Skeletal muscle satellite cell (primary cell): ENCODE measurements at regions not wholly inside any gene's neighbourhood (a gene's known extent, or its start where the extent isn't known, plus 50 kb on each side); places are given as distances from the start of the nearest gene placed in this dataset.
A peak's percentile ranks its signal among the peaks of the same experiment; 100 is the strongest.
"Not testable (repeated sequence)": the region's sequence is repeated elsewhere in the genome, so short reads cannot be mapped to it uniquely, and the experiment has no call there.

Source experiments
- H3K27me3 ChIP-seq: 2 replicates; pipeline ENCODE4 v1.7.0; 2013; ENCODE audit warnings: low read length; ENCODE audit not compliant: control insufficient read depth, insufficient read depth
- H3K36me3 ChIP-seq: 2 replicates; pipeline ENCODE4 v1.7.0; 2013; ENCODE audit warnings: mild to moderate bottlenecking, control low read depth, low read length; ENCODE audit not compliant: insufficient read depth
- H3K4me1 ChIP-seq: 2 replicates; pipeline ENCODE4 v1.7.0; 2013; ENCODE audit warnings: low read length; ENCODE audit not compliant: control insufficient read depth, insufficient read depth
- H3K4me2 ChIP-seq: 2 replicates; pipeline ENCODE4 v1.7.0; 2013; ENCODE audit warnings: mild to moderate bottlenecking, low read length
- H3K4me3 ChIP-seq: 2 replicates; pipeline ENCODE4 v1.7.0; 2013; ENCODE audit warnings: low read length
- H3K9ac ChIP-seq: 2 replicates; pipeline ENCODE4 v1.7.0; 2013; ENCODE audit warnings: mild to moderate bottlenecking, low read depth, low read length, moderate library complexity
- H3K9me3 ChIP-seq: replicated peaks from 2 replicates; pipeline ENCODE4 v1.7.0; 2013; ENCODE audit warnings: mild to moderate bottlenecking, control low read depth, low read length

DNA sequence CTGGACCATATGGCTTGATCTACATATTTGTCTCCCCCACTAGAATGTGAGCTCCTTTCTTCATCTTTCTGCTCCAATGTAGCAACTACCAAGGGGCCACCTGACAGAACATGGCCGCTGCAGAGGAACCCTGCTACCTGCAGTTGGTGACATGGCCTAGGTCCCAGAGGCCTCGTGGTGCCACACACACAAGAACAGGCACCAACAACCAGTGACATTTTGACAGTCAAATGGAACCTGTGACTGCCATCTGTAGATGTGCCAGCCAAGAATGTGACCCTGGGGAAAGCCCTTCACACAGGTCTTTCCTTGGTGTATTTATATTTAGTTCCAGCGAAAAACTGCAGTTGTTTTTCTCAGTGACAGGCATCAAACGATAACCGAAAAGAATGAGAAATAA, 67.9 kb upstream of the ANKRD1 start:
- Histone ChIP-seq H3K4me3 (no peak overlapping the region), H3K4me2 (no peak overlapping the region), H3K9ac (no peak overlapping the region), H3K9me3 (no peaks in the 10 kb centered on the region), H3K36me3 (no peaks in the 10 kb centered on the region), H3K27me3 (no peaks in the 10 kb centered on the region), H3K4me1 (no peaks in the 10 kb centered on the region)

- Histone ChIP-seq H3K9ac (no peak overlapping the region), H3K36me3 (no peaks in the 10 kb centered on the region), H3K4me1 (no peaks in the 10 kb centered on the region), H3K9me3 (no peaks in the 10 kb centered on the region), H3K4me3 (no peak overlapping the region), H3K27me3 (no peaks in the 10 kb centered on the region), H3K4me2 (no peak overlapping the region)
These were observed 68.5 kb upstream of the ANKRD1 start for GRCh38 chr10:90989378-90989777.

DNA sequence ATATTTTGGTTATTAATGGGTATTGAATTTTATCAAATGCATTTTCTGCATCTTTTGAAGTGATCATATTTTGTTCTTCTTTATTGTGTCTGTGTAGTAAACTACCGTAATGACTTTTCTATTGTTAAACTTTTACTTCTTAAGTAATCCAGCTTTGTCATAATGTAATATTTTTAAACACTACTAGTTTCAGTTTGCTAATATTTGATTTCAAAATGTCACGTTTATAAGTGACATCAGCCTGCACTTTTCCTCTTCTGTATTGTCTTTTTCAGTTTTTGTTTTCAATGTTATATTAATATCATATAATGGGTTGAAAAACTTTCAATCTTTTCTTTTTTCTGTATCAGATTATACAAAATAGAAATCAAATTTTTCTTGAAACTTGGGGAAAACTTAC, 71.6 kb upstream of the ANKRD1 start:
- Histone ChIP-seq H3K27me3 (no peaks in the 10 kb centered on the region), H3K9ac (no peak overlapping the region), H3K9me3 (no peaks in the 10 kb centered on the region), H3K4me1 (no peaks in the 10 kb centered on the region), H3K4me2 (no peak overlapping the region), H3K36me3 (no peaks in the 10 kb centered on the region), H3K4me3 (no peak overlapping the region)

DNA sequence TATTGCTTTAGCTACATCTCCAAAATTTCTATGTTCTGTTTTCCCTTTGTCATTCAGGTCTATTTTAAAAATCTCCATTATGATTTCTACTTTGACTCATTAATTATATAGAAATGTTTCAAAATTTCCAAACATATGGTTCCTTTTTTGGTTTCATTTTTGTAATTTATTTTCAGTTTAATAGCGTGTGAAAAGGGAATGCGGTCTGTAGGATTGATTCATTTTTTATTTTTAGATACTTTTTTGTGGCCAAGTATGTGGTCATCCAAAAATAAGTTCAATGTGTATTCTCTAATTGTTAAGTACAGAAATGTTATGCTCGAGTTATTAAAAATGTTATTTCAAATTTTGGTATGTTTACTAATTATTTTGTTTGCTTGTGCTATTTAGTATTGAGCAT, 72.5 kb upstream of the ANKRD1 start:
- H3K4me3 ChIP-seq, result no peak overlapping the region
- H3K36me3 ChIP-seq, result no peaks in the 10 kb centered on the region
- no peaks in the 10 kb centered on the region for H3K27me3 ChIP-seq
- peak overlapping the region; percentile 15 for H3K9ac ChIP-seq
- H3K4me1 ChIP-seq, result no peaks in the 10 kb centered on the region
- peak overlapping the region; percentile 37 for H3K4me2 ChIP-seq
- H3K9me3 ChIP-seq, result no peaks in the 10 kb centered on the region

- Histone ChIP-seq H3K36me3 (no peaks in the 10 kb centered on the region), H3K9me3 (no peaks in the 10 kb centered on the region), H3K4me1 (no peaks in the 10 kb centered on the region), H3K27me3 (no peaks in the 10 kb centered on the region), H3K4me2 (no peak overlapping the region), H3K9ac (no peak overlapping the region), H3K4me3 (no peak overlapping the region)
These were observed 76.8 kb upstream of the ANKRD1 start for GRCh38 chr10:90997670-90998069.

DNA sequence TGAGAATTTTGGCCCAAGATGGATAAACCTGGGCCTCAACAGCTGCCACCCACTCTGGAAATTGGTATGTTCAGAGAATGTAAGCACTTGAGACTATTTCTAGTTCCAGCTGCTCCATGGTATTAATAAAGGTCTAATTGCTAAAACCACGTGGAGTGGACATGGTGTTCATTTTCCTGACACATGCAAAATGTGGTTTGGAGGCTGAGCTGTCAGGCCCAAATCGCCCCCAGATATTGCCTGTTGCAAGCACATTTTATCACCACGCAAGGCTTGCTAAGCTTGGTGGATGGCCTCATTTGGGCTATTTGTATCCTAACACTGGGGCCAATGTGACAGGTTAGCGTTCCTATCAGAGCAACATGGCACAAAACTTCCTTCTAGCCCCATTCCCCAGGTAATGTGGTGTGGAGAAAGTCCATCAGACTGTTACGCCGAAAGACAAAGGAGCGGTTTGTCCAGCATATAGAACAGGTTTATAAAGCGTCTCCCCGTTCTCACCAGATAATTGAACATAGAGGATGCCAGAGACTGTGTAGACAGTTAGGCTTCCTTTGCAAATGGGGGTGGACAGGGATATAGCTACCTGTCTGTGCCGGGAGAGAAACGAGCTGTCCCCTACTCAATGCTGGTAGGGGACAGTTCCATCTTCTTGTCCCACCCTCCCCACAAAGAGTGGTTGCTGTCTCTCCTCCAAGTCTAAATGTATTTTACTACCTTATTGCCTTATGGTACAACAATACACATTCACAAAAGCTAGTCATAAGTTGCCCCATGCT, 78.0 kb upstream of the ANKRD1 start:
- Histone ChIP-seq H3K27me3 (no peaks in the 10 kb centered on the region), H3K9me3 (no peaks in the 10 kb centered on the region), H3K4me3 (no peak overlapping the region), H3K36me3 (no peaks in the 10 kb centered on the region), H3K4me1 (no peaks in the 10 kb centered on the region), H3K4me2 (no peak overlapping the region), H3K9ac (no peak overlapping the region)

DNA sequence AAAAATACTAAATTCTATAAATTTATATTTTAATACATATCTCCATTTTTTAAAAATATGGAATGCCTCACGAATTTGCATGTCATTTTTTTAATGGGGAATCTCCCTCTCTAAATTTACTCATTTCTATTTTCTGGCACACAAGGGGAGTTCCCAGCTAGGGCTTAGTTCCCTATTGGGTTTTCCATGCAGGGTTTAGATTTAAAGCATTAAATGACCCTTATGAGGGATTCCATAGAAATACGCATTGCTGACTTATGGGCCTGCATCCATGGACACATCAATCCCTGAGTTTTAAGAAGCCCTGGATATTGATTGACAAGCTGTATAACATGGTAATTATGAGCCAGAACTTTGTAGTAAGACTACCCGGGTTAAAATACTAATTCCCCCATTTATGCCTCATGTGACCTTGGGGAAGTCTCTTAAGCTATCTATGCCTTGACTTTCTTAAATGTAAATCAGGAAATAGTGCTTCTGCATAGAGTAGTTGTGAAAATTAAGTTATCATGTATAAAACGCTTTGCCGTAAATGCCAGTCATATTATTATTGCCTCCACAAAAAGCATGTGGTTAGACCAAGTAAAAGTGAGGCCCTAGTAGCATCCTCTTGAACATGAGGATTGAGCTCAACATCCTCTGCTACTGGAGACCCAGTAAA, 78.8 kb upstream of the ANKRD1 start:
- Histone ChIP-seq H3K4me2 (no peak overlapping the region), H3K27me3 (no peaks in the 10 kb centered on the region), H3K4me1 (no peaks in the 10 kb centered on the region), H3K36me3 (no peaks in the 10 kb centered on the region), H3K9ac (no peak overlapping the region), H3K9me3 (no peaks in the 10 kb centered on the region), H3K4me3 (no peak overlapping the region)

GRCh38 chr10:91000470-91000869, 79.6 kb upstream of the ANKRD1 start:
- Histone ChIP-seq H3K36me3 (no peaks in the 10 kb centered on the region), H3K27me3 (no peaks in the 10 kb centered on the region), H3K9me3 (no peaks in the 10 kb centered on the region), H3K4me1 (no peaks in the 10 kb centered on the region), H3K4me2 (no peak overlapping the region), H3K9ac (no peak overlapping the region), H3K4me3 (no peak overlapping the region)

GRCh38 chr10:91000985-91001384, 80.1 kb upstream of the ANKRD1 start:
- H3K4me1 ChIP-seq, result no peaks in the 10 kb centered on the region
- no peak overlapping the region for H3K4me2 ChIP-seq
- no peaks in the 10 kb centered on the region for H3K27me3 ChIP-seq
- no peak overlapping the region for H3K4me3 ChIP-seq
- no peaks in the 10 kb centered on the region for H3K36me3 ChIP-seq
- H3K9ac ChIP-seq, result no peak overlapping the region
- H3K9me3 ChIP-seq, result no peaks in the 10 kb centered on the region

- H3K4me1 ChIP-seq, result no peaks in the 10 kb centered on the region
- no peaks in the 10 kb centered on the region for H3K27me3 ChIP-seq
- no peaks in the 10 kb centered on the region for H3K9me3 ChIP-seq
- no peaks in the 10 kb centered on the region for H3K36me3 ChIP-seq
- no peak overlapping the region for H3K9ac ChIP-seq
- no peak overlapping the region for H3K4me2 ChIP-seq
- no peak overlapping the region for H3K4me3 ChIP-seq
These were observed 81.8 kb upstream of the ANKRD1 start for GRCh38 chr10:91002656-91003055.

- not testable (repeated sequence) for H3K4me2 ChIP-seq, H3K36me3 ChIP-seq, H3K4me3 ChIP-seq, H3K9me3 ChIP-seq, H3K27me3 ChIP-seq, H3K4me1 ChIP-seq, H3K9ac ChIP-seq
These were observed 82.5 kb upstream of the ANKRD1 start for GRCh38 chr10:91003379-91003778.

DNA sequence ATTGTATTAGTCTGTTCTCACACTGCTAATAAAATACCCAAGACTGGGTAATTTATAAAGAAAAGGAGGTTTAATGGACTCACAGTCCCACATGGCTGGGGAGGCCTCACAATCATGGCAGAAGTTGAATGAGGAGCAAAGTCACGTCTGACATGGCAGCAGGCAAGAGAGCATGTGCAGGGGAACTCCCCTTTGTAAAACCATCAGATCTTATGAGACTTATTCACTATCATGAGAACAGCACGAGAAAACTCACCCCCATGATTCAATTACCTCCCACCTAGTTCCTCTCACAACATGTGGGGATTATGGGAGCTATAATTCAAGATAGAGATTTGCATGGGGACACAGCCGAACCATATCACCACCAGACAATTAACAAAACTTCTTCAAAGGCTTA, 84.4 kb upstream of the ANKRD1 start:
- H3K36me3 ChIP-seq, H3K9me3 ChIP-seq, H3K9ac ChIP-seq, H3K4me2 ChIP-seq, H3K4me1 ChIP-seq, H3K27me3 ChIP-seq, H3K4me3 ChIP-seq: not testable (repeated sequence)
